Umbilical cord (tissue), 1 donor: ENCODE measurements at regions not wholly inside any gene's neighbourhood (a gene's known extent, or its start where the extent isn't known, plus 50 kb on each side); places are given as distances from the start of the nearest gene placed in this dataset.

Experiments
- DNase-seq: peaks from one replicate; pipeline ENCODE4 v3.0.0-alpha.2; 2015; ENCODE audit warnings: low spot score

DNA sequence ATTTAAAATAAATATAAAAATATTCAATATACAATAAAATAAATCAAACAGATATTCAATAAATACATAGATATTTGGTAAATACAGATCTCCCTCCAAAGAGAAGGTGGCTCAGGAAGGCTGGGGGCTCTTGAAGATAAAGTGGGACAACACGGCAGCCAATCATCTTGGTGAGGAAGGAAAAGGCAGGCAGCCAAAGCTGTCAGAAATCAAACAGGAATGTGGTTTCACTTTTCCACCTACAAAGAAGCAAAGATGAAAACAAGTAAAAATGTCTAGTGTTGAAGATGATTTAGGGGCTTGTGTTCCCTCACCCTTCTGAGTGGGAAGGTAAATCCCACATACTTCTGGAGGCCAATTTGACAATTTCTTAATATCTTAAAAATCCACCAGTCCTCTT lies 85.7 kb downstream of the B3GNT2 start:
- DNase-seq: peak; percentile 15

DNA sequence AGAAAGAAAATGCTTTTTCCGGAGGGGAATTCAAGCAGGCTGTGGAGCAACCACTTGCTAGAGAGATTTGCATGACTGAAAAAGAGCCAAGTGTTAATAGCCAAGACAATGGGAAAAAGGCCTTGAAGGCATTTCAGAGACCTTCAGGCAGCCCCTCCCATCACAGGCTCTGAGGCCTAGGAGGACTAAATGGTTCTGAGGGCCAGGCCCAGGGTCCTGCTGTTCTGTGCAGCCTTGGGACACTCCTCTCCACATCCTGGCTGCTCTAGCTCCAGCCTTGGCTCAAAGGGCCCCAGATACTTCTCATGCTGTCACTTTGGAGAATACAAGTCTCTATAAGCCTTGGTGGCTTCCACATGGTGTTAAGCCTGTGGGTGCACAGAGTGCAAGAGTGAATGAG lies 81.8 kb downstream of the B3GNT2 start:
- no peak for DNase-seq
